Smooth muscle cell (in vitro differentiated cells): ENCODE measurements at regions not wholly inside any gene's neighbourhood (a gene's known extent, or its start where the extent isn't known, plus 50 kb on each side); places are given as distances from the start of the nearest gene placed in this dataset.

Experiments
- DNase-seq: peaks from one replicate; lab custom pipeline; 2025; ENCODE audit not compliant: unreplicated experiment; lab: John Stamatoyannopoulos, UW
- H2AFZ ChIP-seq: fragments of 200-600 bp; sonication (generic); 2 replicates; pipeline ENCODE4 v1.6.0; 2016; ENCODE audit warnings: antibody characterized with exemption, low read depth, mild to moderate bottlenecking
- H3F3A ChIP-seq: fragments of 200-600 bp; sonication (generic); 2 replicates; pipeline ENCODE4 v1.6.0; 2017; ENCODE audit warnings: antibody characterized with exemption, low read depth
- H3K27ac ChIP-seq: fragments of 200-600 bp; sonication (generic); 2 replicates; pipeline ENCODE4 v1.5.1; 2016; ENCODE audit warnings: low read depth, mild to moderate bottlenecking
- H3K27me3 ChIP-seq: fragments of 200-600 bp; sonication (generic); 2 replicates; pipeline ENCODE4 v1.6.1; 2016; ENCODE audit warnings: low read depth, mild to moderate bottlenecking
- H3K36me3 ChIP-seq: fragments of 200-600 bp; sonication (generic); 2 replicates; pipeline ENCODE4 v1.5.1; 2016; ENCODE audit warnings: low read depth
- H3K4me1 ChIP-seq: fragments of 200-600 bp; sonication (generic); 2 replicates; pipeline ENCODE4 v1.5.1; 2016; ENCODE audit warnings: low read depth
- H3K4me2 ChIP-seq: fragments of 200-600 bp; sonication (generic); 2 replicates; pipeline ENCODE4 v1.6.0; 2016; ENCODE audit warnings: mild to moderate bottlenecking
- H3K4me3 ChIP-seq: fragments of 200-600 bp; sonication (generic); 2 replicates; pipeline ENCODE4 v1.5.1; 2016; ENCODE audit warnings: mild to moderate bottlenecking
- H3K79me2 ChIP-seq: fragments of 200-600 bp; sonication (generic); 2 replicates; pipeline ENCODE4 v1.6.0; 2016; ENCODE audit warnings: low read depth, mild to moderate bottlenecking
- H3K9ac ChIP-seq: fragments of 200-600 bp; sonication (generic); 2 replicates; pipeline ENCODE4 v1.6.0; 2016; ENCODE audit warnings: low read depth
- H3K9me3 ChIP-seq: fragments of 200-600 bp; sonication (generic); replicated peaks from 2 replicates; pipeline ENCODE4 v1.5.1; 2016; ENCODE audit warnings: low read depth
- H4K20me1 ChIP-seq: fragments of 200-600 bp; sonication (generic); 2 replicates; pipeline ENCODE4 v1.6.0; 2016; ENCODE audit warnings: low read depth
- WGBS: methylation state at CpG from one replicate; pipeline ENCODE4 v1.1.7; 2016; ENCODE audit warnings: low lambda C conversion rate; 5-methylcytosine and 5-hydroxymethylcytosine counted together
- TF ChIP-seq, protein P1 (sequence below): fragments of 200-600 bp; sonication (generic); IDR thresholded peaks from 2 replicates; pipeline ENCODE4 v1.5.1; 2017; ENCODE audit warnings: borderline replicate concordance, mild to moderate bottlenecking, antibody characterized with exemption; ENCODE audit not compliant: insufficient read depth, poor library complexity, severe bottlenecking

DNA sequence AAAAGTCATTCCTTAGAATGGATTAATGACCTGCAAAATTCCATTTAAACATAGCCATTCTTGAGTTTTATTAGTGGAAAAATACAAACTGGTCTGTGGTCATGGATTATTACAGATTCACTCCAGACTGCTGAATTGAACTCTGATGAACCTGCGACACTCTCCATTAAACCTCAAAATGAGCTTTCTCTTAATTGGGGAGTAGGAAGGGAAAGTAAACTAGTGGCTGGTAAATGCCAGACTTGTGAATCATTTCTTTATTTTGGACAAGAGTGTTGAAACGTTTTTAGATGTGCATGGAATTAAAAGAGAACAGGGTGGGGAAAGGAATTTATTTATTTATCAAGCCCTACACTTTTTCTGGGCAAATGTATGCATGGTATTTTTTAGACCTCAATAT, 321.2 kb upstream of the FANCL start:
- H3K4me2 ChIP-seq = peak overlapping the region; percentile 43
- H3K9me3 ChIP-seq = no peaks in the 10 kb centered on the region
- H3K79me2 ChIP-seq = no peaks in the 10 kb centered on the region
- no peak overlapping the region for H2AFZ ChIP-seq
- no peaks in the 10 kb centered on the region for H4K20me1 ChIP-seq
- no peak overlapping the region for H3K4me3 ChIP-seq
- H3K4me1 ChIP-seq = peaks cover 6% of the 10 kb centered on the region
- TF ChIP-seq, protein P1, sequence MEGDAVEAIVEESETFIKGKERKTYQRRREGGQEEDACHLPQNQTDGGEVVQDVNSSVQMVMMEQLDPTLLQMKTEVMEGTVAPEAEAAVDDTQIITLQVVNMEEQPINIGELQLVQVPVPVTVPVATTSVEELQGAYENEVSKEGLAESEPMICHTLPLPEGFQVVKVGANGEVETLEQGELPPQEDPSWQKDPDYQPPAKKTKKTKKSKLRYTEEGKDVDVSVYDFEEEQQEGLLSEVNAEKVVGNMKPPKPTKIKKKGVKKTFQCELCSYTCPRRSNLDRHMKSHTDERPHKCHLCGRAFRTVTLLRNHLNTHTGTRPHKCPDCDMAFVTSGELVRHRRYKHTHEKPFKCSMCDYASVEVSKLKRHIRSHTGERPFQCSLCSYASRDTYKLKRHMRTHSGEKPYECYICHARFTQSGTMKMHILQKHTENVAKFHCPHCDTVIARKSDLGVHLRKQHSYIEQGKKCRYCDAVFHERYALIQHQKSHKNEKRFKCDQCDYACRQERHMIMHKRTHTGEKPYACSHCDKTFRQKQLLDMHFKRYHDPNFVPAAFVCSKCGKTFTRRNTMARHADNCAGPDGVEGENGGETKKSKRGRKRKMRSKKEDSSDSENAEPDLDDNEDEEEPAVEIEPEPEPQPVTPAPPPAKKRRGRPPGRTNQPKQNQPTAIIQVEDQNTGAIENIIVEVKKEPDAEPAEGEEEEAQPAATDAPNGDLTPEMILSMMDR = no peak
- no peak for DNase-seq
- no peaks in the 10 kb centered on the region for H3K27me3 ChIP-seq
- no peaks in the 10 kb centered on the region for H3K36me3 ChIP-seq
- H3K9ac ChIP-seq = no peak overlapping the region
- WGBS = 12% methylated on average over 2 of the region's 2 CpGs
- H3K27ac ChIP-seq = no peak overlapping the region
- no peaks in the 10 kb centered on the region for H3F3A ChIP-seq

DNA sequence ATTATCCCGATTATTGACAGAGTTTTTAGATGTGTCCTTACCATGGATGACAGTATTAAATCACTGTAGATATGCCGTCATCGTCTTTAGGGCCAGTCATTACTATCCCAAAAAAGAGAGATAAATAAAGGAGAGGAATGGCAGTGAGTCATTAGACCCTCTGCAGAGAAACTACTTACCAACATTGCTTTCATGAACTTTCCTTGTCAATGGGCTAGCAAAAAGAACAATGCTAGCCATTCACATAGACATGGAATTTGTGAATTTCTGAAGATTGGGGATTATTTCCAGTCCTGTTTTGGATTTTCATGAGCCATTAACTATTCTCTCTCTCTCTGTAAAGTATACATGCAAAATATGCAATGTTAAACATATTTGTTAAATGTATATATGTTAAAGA, 319.4 kb upstream of the FANCL start:
- H2AFZ ChIP-seq = no peak overlapping the region
- 47% methylated on average over 3 of the region's 3 CpGs for WGBS
- peaks cover 6% of the 10 kb centered on the region for H3K4me1 ChIP-seq
- H4K20me1 ChIP-seq = no peaks in the 10 kb centered on the region
- no peak overlapping the region for H3K4me2 ChIP-seq
- H3K36me3 ChIP-seq = no peaks in the 10 kb centered on the region
- no peak for DNase-seq
- H3K4me3 ChIP-seq = no peak overlapping the region
- H3K79me2 ChIP-seq = no peaks in the 10 kb centered on the region
- no peak overlapping the region for H3K27ac ChIP-seq
- H3F3A ChIP-seq = no peaks in the 10 kb centered on the region
- TF ChIP-seq, protein P1 = no peak
- no peaks in the 10 kb centered on the region for H3K9me3 ChIP-seq
- no peaks in the 10 kb centered on the region for H3K27me3 ChIP-seq
- no peak overlapping the region for H3K9ac ChIP-seq

DNA sequence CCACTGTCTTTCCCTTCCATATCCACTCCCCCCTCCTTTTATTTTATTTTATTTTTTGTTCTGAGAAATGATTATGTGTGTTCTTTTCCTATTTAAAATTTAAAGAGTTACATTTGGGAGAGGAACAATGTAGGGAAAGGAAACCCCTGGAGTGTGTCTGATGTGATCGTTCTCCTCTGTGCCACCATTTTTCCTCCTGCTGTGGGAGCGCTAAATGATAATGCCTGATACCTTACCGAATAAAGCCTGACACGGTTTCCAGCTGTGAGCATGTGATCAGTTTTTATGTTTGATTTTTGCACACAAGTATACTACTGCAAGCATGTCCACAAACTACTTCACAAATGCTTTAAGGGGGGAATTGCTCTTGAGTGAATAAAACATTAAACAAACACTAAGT, 317.8 kb upstream of the FANCL start:
- Histone ChIP-seq H3K79me2 (no peaks in the 10 kb centered on the region), H3K4me1 (peaks cover 6% of the 10 kb centered on the region), H3K36me3 (no peaks in the 10 kb centered on the region), H3K27me3 (no peaks in the 10 kb centered on the region), H3F3A (no peaks in the 10 kb centered on the region), H3K4me2 (no peak overlapping the region), H3K4me3 (no peak overlapping the region), H3K27ac (no peak overlapping the region), H3K9ac (no peak overlapping the region), H3K9me3 (no peaks in the 10 kb centered on the region), H2AFZ (no peak overlapping the region), H4K20me1 (no peaks in the 10 kb centered on the region)
- 70% methylated on average over 4 of the region's 4 CpGs for WGBS
- DNase-seq = no peak
- TF ChIP-seq, protein P1 = no peak

DNA sequence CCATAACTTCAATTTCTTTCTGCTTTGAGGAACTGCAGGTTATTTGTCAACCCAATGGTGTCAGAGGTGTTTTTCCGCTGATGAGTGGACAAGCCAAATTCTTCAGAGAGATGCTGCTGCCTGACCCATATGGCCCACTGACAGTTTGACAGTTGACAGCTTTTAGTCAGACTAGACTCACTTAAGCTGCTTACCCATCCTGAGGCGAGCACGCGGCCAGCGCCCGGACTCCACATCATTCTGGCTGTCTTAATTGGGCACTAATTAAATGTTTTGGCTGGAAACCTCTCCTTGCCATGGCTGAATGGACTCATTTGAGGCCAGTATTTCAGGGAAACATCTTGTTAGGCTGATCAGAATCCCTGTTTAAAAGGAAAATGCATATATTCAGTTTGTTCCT, 316.1 kb upstream of the FANCL start:
- DNase-seq = no peak
- no peaks in the 10 kb centered on the region for H3F3A ChIP-seq
- H3K4me3 ChIP-seq = no peak overlapping the region
- no peaks in the 10 kb centered on the region for H4K20me1 ChIP-seq
- no peaks in the 10 kb centered on the region for H3K27me3 ChIP-seq
- no peaks in the 10 kb centered on the region for H3K36me3 ChIP-seq
- TF ChIP-seq, protein P1 = no peak
- no peaks in the 10 kb centered on the region for H3K79me2 ChIP-seq
- H3K9ac ChIP-seq = no peak overlapping the region
- no peak overlapping the region for H3K27ac ChIP-seq
- H3K9me3 ChIP-seq = no peaks in the 10 kb centered on the region
- peaks cover 6% of the 10 kb centered on the region for H3K4me1 ChIP-seq
- H2AFZ ChIP-seq = no peak overlapping the region
- 90% methylated on average over 6 of the region's 6 CpGs for WGBS
- no peak overlapping the region for H3K4me2 ChIP-seq
